Activated CD4-positive, CD25-positive, alpha-beta regulatory T cell (primary cell): ENCODE measurements at regions not wholly inside any gene's neighbourhood (a gene's known extent, or its start where the extent isn't known, plus 50 kb on each side); places are given as distances from the start of the nearest gene placed in this dataset.
"Not testable (repeated sequence)": the region's sequence is repeated elsewhere in the genome, so short reads cannot be mapped to it uniquely, and the experiment has no call there.

Experiments used
- DNase-seq, 4 experiments: peaks; one replicate each; lab custom pipeline; 2025; lab: John Stamatoyannopoulos, UW

GRCh38 chr22:48403521-48404403 lies 1423.9 kb downstream of the BRD1 start:
- no peak for DNase-seq

GRCh38 chr22:48402591-48403031 lies 1425.1 kb downstream of the BRD1 start:
- no peak for DNase-seq

- not testable (repeated sequence) for DNase-seq
These were observed 1426.2 kb downstream of the BRD1 start for GRCh38 chr22:48401523-48401922.

- DNase-seq, result no peak
These were observed 1429.3 kb downstream of the BRD1 start for GRCh38 chr22:48398181-48398905.

GRCh38 chr22:48397531-48398180 lies 1430.0 kb downstream of the BRD1 start:
- DNase-seq, result no peak

- no peak for DNase-seq
These were observed 1430.7 kb downstream of the BRD1 start for GRCh38 chr22:48396785-48397530.

GRCh38 chr22:48396091-48396784 lies 1431.4 kb downstream of the BRD1 start:
- DNase-seq, result no peak

- no peak for DNase-seq
These were observed 1432.5 kb downstream of the BRD1 start for GRCh38 chr22:48395201-48395600.

- DNase-seq, result no peak
These were observed 1432.9 kb downstream of the BRD1 start for GRCh38 chr22:48394787-48395186.

GRCh38 chr22:48393885-48394284 lies 1433.8 kb downstream of the BRD1 start:
- DNase-seq, result no peak

- DNase-seq, result no peak
These were observed 1434.7 kb downstream of the BRD1 start for GRCh38 chr22:48393041-48393370.

GRCh38 chr22:48391820-48392219 lies 1435.9 kb downstream of the BRD1 start:
- no peak for DNase-seq

- no peak for DNase-seq
These were observed 1436.4 kb downstream of the BRD1 start for GRCh38 chr22:48391171-48391711.

- no peak for DNase-seq
These were observed 1437.8 kb downstream of the BRD1 start for GRCh38 chr22:48389916-48390315.

GRCh38 chr22:48382197-48382596 lies 1445.5 kb downstream of the BRD1 start:
- no peak for DNase-seq

GRCh38 chr22:48380016-48380665 lies 1447.5 kb downstream of the BRD1 start:
- DNase-seq, result no peak

GRCh38 chr22:48379371-48379770 lies 1448.3 kb downstream of the BRD1 start:
- no peak for DNase-seq

GRCh38 chr22:48378673-48379072 lies 1449.0 kb downstream of the BRD1 start:
- no peak for DNase-seq

- DNase-seq, result no peak
These were observed 1450.5 kb downstream of the BRD1 start for GRCh38 chr22:48376936-48377712.

GRCh38 chr22:48376428-48376827 lies 1451.2 kb downstream of the BRD1 start:
- DNase-seq, result no peak
